ENCODE measurements at regions not wholly inside any gene's neighbourhood (a gene's known extent, or its start where the extent isn't known, plus 50 kb on each side); places are given as distances from the start of the nearest gene placed in this dataset.
"Not testable (repeated sequence)": the region's sequence is repeated elsewhere in the genome, so short reads cannot be mapped to it uniquely, and the experiment has no call there.

DNA sequence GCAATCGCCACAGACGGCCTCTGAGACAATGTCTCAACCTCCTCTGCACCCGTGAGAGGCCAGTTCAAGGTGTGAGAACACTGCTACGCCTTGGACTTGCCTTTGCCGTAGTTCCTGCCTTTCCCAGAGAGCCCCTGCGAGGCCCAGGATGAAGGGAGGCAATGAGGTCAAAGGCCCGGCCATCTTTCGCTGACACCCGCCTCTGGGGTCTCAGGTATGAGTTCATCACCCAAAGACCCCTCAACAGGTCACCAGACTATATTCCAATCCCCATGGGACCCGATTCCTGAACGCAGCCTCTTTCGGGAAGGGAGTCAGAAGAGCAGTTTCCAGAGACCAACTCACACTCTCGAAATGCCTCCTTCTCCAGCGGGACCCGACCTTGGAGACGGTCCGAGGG, 573.5 kb downstream of the KCNJ18 start:
- DNase-seq (ENCODE audit: low spot score): no peak

DNA sequence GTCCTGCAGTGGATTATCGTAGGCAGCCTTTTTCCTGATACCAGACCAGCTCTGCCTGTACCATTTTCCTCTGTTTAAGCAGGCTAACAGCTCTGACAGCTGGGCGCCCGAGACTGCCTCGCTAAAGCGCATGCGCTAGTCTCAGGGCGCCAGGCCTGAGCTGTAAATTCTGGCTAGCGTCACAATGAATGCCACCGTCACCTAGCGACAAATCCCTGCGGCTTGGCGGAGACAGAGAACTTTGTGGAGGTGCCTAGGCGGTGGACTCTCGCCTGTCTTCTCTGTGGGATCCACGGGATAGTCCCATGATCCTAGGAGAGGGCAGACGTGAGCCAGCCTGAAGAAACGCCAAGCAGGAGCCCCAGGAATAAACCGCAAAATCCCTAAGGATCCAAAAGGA, 573.9 kb downstream of the KCNJ18 start:
- no peak for DNase-seq (ENCODE audit: low spot score)

DNA sequence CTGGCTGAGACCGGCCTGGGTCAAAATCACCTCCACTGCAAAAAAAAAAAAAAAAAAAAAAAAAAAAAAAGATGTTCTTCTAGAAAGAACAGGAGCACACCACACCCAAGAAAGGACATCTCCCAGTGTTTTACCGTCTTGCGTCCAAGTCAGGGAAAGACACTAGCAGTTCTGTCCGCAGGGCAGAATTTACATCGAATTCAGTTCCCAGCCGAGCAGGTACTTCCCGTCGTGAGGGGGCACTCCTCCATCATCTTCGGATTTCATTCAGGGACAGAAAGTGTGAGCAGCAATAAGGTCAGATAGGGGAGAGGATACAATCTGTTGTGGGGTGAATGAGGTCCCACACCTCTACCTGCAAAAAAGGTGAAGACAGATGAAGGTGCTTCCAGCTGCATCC, 574.7 kb downstream of the KCNJ18 start:
- DNase-seq (ENCODE audit: low spot score): no peak

DNA sequence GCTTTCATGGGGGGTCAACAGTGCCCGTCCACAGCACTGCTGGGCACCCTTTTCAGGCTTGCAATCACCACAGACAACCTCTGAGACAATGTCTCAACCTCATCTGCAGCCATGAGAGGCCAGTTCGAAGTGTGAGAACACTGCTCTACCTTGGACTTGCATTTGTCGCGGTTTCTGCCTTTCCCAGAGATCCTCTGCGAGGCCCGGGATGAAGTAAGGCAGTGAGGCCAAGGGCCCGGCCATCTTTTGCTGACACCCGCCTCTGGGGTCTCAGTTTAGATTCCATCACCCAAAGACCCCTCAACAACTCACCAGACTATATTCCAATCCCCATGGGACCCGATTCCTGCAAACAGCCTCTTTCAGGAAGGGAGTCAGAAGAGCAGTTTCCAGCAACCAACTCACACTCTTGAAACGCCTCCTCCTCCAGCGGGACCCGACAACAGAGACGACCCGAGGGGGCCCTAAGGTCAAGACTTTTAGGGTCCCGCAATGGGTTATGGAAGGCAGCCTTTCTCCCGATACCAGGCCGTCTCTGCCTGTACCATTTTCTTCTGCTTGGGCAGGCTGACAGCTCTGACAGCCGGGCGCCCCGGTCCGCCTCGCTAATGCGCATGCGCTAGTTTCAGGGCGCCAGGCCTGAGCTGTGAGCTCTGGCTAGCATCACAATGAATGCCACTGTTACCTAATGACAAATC, 576.0 kb downstream of the KCNJ18 start:
- no peak for DNase-seq (ENCODE audit: low spot score)

DNA sequence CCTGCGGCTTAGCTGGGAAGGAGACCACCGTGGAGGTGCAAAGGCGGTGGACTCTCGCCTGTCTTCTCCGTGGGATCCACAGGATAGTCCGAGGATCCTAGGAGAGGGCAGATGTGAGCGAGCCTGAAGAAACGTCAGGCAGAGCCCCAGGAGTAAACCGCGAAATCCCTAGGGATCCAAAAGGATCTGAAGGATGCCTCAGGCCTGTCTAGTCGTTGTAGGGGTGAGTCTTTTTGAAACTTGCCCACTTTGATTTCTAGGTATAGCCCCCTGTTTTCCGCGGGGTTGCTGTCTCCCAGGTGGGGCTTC, 576.5 kb downstream of the KCNJ18 start:
- no peak for DNase-seq (ENCODE audit: low spot score)

DNA sequence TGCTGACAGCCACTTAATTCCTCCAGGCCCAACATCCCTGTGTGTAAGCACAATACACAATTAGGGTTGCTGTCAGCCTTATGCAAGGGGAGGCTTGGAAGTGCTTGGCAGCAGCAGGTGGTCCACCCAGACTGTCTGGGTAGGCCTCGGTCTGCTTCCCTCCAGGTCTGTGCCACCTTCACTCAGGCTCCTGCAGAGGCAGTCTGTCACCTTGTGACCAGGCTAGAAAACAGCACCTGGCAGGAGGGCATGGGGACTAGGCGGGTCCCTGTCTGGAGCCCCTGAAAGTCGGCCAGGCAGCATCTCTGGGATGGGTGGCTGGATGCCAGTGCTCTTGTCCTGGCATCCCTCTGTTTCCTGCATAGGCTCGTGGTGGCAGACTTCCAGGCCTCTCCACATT, 578.1 kb downstream of the KCNJ18 start:
- no peak for DNase-seq (ENCODE audit: low spot score)

DNA sequence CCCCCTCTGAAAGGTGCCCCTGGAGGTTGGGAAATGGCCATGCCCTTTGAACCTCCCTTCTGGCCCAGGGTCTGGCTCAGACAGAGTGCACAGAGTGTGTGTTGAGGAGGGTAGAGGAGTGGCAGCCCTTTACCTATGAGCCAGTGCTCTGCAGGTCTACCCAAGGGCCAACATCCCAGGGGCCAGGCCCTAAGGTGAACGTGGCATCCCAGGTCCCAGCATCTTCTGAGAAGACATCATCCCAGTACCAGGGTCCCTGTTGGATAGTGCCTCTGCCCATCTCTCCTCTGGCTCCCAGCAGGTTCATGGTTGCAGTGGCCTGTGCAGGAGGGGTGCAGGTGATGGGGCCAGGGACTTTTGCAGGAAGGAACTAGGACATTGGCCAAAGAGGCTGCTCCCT, 578.5 kb downstream of the KCNJ18 start:
- not testable (repeated sequence) for DNase-seq (ENCODE audit: low spot score)

DNA sequence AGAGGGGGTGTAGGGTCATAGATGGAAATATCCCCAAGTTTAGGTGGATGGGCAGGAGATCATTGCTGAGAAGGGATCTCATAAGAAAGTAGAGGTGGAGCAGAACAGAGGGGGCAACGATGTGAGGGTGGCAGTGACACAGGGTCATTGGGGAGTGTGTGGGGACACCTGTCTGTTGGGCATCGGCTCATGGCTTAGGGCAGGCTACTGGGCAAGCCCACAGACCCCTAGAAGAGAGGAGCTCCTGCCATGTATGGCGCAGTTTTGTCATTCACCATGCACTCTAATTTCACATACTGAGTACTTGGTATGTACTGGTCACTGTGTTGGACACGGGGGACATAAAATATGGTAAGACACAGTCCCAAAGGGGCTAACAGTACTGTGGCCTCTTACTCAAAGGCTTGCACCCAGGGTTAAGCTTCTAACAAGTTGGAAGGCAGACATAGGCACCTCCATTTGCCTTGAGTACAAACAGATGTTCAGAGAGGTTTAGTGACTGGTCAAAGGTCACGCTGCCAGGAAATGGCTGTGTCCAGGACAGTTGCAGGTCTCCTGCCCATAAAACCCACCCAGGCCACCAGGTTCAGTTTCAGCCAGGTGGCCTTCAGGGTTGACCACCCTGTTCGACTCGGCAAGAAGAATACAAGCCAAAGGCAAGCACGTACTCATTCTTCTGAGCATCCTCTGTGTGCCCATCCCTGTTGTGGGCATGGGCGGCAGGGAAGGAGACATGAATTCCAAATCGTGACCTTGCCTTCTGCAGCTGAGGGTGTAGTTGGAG, 580.2 kb downstream of the KCNJ18 start:
- no peak for DNase-seq (ENCODE audit: low spot score)

DNA sequence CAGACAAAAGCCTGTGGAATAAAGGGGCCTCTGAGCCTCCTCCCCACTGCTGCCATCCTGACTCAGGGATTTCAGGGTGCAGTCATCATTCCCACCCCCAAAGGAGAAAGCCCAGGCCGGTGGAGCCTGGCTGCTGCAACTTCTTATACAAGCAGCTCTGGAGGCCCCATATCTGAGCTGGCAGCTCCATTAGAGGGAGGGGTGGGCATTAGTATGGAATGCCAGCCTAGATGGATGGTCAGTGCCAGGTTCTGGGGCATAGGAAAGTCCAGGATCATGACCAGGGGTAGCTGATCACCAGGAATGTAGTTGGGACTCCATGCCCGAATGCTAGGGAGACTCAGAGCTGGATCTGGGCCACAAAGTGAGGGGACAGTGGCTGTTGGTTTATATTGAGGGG, 581.0 kb downstream of the KCNJ18 start:
- no peak for DNase-seq (ENCODE audit: low spot score)

DNA sequence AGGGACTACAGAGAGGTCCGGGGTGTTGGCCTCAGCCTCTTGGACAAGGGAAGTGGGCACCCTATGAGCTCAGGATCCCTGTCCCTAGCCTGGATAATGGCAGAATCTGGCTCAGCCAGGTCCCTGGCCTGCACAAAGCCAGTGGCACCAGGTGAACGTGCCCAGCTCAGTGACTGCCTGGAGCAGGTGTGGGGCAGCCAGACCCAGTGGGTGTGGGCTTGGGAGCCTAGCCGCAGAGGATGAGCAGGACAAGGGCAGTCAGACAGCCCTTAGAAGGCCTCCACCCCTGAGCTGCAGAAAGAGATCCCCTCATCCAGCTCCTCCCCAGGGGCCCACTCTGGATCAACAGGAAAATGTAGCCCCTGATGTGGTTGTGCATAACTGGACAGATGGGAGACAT, 585.3 kb downstream of the KCNJ18 start:
- no peak for DNase-seq (ENCODE audit: low spot score)

DNA sequence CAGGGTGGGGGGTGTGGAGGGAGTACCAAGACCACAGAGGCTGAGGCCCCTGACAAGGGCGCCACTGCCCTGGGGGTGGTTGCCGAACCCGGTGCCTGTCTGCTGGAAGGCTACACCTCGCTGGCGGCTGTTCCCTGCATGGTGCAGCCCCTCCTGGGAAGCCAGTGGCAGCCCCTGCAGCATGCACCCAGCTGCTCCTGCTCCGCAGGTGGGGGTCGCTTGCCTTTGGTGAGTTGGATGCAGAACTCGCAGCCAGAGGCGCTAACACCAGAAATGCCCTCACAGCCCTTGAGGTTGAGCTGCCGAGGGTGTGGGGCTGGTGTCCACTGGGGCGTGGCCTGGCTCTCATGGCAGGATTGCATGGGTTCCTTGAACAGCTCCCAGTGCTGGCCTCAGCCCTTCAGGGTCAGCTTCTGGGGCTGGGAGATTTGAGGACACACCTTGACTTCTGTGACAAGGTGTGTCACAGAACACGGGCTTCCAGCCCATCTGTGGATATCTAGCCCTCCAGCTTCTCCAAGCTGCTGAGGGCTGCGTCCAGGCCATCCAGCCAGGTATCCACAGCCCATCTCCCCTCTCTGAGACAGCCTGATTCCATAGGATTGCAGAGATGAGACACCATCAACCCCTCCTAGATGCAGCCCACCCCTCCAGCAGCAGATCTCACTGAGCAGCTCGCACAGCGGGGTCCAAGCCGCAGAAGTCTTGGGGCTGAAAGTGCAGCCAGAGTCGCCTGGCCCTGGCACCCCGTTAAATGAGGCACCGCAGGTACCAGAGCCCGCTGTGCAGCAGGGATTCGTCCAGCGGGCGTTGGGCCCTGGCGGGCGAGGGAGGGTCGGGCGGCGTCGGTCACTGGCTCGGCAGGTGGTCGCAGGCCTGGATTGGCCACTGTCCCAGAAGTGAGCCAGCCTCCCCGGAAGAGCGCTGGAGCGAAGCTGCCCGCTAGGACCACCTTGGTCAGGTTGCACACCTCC, 586.3 kb downstream of the KCNJ18 start:
- DNase-seq (ENCODE audit: low spot score): no peak

DNA sequence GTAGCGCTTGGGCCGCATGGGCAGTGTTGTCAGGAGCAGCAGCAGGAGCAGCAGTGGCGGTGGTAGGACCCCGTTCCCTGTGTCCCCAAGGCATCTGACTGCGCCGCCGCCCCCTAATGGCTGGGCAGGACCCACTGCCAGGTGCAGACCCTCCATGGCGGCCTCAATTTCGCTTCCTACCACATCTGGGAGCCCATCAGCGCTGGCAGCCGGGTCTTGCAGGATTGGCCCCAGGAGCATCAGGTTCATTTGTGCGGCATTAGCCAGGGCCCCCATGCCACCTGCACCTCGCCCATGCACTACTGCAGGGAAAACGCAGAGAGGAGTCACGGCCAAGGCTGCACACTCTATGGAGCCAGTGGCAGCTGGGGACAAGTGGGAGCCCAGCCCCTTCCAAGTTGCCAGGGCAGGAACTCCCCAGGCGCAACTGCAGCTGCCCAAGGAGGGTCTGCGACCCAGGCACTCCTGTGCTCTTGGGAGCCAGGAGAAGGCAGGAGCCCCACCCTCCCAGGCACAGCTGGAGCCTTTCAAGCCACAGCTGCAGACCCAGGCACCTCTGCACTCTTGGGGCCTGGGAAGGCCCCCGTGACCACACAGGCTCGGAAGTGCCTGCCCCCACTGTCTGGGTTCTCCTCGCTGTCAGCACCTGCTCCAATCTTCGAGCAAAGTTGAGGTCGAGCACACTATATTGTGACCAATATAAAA, 594.2 kb downstream of the KCNJ18 start:
- DNase-seq (ENCODE audit: low spot score): no peak

DNA sequence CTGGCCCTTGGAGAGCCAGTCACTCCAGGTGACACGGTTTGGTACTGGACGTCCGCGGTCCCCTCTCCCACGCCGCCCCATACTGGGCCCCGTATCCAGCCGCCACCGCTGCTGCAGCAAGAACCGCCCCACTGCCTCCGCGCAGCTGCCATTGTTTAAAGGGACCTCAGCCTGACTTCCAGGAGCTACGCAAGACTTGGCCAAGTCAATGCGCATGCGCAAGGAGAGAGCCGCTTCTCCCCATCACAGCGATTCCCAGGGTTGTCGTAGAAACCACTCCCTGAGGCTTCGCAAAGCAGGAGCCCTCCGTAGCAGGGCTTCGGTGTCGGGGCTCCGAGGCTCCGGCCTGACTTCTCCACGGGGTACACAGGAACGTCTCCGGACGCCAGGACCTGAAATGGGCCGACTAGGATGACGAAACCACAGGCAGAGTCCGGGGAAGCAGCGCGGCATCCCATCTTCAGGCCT, 606.2 kb downstream of the KCNJ18 start:
- not testable (repeated sequence) for DNase-seq (ENCODE audit: low spot score)

DNA sequence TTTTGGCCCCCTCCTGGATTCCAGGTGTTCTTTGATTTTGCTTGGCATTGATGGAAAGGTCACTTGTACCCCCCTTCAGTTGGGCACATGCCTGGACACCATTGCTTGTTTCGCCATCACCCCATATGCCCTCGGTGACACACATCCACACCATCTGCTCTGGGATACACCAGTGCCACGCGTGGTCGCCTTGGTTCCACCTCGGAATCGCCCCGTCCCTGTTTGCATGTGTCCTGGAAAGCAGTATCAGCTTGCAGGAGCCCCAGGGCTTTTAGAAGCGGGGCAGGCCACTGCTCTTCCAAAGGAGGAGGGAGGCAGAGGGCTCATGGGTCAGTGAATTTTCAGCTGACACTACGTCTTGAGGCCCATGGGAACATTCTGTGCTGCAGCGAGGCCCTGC, 607.9 kb downstream of the KCNJ18 start:
- no peak for DNase-seq (ENCODE audit: low spot score)

DNA sequence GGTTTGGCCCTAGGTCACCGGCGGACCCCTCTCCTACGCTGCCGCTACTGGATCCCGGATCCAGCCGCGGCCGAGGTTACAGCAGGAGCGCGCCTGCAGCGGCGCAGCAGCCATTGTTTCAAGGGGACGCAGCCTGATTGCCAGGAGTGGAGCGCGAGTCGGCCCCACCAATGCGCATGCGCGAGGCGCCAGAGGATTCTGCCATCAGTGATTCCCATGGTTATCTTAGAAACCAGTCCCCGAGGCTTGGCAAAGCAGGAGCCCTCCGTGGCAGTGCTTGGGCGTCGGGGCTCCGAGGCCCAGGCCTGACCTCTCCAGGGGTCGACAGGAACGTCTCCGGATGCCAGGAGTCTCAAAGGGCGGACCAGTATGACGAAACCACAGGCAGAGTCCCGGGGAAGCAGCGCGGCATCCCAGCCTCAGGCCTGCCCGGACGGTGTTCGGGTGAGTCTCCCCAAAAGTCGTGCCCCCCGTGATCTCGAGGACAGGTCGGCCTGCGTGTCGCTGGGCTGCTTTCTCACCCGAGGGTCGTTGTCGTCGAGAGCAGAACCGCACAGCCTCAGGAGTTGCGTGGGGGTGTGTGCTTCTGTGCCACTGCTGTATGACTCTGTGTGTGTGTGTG, 608.5 kb downstream of the KCNJ18 start:
- no peak for DNase-seq (ENCODE audit: low spot score)

DNA sequence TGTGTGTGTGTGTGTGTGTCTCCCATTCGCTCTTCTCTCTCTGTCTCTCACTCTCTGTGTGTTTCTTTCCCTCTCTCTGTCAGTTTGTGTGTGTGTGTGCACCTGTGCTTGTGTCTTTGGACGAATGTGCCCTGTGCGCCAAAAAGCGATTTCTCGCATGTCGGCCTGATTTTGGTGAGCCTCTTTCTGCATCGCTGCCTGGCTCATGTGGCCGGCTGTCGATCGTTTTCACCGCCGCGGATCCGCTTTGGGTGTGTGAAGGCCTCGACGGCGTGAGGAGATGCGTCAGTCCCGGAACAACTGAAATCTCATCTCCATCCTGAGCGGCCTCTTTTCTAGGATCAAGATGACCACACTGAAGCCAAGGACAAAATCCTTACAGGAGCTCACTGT, 609.0 kb downstream of the KCNJ18 start:
- no peak for DNase-seq (ENCODE audit: low spot score)

DNA sequence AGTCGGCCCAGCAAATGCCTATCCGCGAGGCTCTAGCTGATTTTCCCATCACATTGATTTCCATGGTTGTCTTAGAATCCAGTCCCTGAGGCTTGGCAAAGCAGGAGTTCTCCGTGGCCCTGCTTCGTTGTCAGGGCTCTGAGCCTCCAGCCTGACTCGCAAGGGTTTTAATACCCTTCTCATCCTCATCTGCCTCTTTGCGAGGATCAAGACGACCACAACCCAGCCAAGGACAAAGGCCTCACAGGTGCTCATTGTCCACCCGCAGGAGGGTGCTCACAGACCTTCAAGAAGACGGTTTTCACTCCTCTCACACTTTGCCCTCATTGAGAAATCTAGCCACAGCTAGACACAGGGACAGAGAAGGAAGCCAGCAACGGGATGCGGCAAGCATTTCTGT, 610.8 kb downstream of the KCNJ18 start:
- no peak for DNase-seq (ENCODE audit: low spot score)

DNA sequence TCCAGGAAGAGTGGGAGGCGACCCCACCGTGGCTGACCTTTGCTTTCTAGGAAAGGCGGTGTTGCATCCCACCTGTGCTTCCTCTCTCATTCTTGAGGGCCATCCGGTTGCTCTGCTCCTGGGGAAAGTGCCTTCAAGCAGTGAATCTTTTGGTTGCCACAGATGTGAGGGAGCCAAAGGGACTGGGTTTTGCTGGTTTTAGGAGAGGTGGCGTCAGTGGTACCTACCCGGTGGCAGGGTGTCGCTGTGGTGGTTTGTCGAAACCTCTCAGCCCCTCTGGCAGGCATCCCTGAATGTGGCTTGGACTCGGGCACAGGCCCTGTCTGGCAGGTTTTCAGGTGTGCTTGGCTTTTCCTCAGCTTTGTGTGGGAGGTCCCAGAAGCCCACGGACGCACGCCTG, 611.5 kb downstream of the KCNJ18 start:
- no peak for DNase-seq (ENCODE audit: low spot score)

DNA sequence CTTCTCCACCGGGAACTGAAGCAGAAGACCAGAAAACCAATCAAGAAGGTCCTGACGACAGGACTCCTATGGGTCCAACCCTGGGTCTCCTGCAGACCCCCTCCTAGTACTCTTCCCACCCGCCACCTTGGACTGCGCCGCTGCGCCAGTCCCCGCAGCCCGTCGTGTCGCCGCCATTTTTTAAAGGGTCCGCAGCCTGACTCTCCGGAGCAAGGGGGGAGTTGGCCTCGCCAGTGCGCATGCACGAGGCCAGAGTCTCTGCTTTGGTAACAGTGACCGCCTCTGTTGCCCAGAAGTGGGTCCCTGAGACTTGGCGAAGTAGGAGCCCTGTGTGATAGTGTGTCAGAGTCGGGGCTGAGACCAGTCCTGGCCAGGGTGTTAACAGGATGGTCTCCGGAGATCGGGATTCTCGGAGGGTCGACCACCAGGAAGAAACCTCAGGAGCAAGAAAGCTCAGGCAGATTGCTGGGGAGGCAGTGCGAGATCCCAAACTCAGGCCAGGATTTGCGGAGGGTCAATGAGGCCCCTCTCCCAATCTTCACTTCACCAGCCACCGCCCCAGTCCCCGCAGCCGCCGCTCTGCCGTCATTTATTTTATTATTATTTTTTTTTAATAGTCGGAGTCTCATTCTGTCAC, 612.5 kb downstream of the KCNJ18 start:
- no peak for DNase-seq (ENCODE audit: low spot score)

DNA sequence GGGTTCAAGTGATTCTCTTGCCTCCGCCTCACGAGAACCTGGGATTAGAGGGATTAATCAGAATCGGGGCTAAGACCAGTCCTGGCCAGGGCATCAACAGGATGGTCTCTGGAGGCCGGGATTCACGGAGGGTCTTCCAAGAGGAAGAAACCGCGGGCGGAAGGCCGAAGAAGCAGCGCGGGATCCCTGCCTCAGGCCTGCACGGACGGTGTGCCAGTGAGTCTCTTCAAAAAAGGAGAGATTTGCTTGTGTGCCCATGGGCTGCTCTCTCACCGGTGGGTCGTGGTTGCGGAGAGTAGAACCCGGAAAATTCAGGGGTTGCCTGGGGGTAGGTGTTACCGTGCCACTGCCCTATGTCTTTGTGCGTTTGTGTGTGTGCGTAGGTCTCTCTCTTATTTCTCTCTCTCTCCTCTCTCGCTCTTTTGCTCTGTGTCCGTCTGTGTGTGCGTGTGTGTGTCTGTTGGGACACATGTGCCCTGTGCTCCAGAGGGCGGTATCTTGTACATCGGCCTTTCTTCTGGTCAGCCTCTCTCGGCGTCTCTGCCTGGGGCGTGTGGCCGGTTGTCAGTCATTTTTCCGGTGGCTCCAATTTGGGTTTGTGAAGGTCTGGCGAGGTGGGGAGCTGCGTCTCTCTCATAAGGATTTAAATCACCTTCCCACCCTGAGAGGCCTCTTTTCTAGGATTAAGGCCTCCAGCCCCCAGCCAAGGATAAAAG, 613.2 kb downstream of the KCNJ18 start:
- DNase-seq (ENCODE audit: low spot score): no peak

Measured in cerebellar cortex (tissue), 1 donor.